ENCODE measurements at regions not wholly inside any gene's neighbourhood (a gene's known extent, or its start where the extent isn't known, plus 50 kb on each side); places are given as distances from the start of the nearest gene placed in this dataset.
"Not testable (repeated sequence)": the region's sequence is repeated elsewhere in the genome, so short reads cannot be mapped to it uniquely, and the experiment has no call there.

DNA sequence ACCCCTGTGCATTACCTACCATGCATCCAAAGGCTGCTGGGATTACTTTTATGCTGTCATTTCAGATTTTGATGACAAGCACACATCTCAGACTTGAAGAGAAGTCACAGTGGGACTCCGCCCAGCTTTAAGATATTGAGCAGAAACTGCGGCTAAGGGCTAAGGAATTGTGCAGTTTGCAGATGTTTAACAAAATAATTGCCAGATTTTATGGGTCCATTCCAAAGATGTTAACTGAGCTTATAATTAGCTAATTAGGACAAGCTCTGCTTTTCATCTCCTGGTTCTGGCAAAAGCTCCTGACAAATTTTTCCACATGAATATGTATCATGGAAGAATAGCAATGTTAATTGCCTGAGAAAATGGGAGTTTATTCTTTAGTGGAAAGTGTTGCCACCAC is 344.4 kb upstream of the ATXN7L3B start:
- Mint-ChIP-seq H3K9me3 (peaks cover 6% of the 10 kb centered on the region), H3K4me3 (no peak overlapping the region), H3K36me3 (ENCODE audit: insufficient read depth) (no peaks in the 10 kb centered on the region), H3K27ac (ENCODE audit: low read depth) (no peak overlapping the region), H3K27me3 (no peaks in the 10 kb centered on the region), H3K4me1 (no peaks in the 10 kb centered on the region)
- DNase-seq (ENCODE audit: low spot score in 2 of 2) (no peak), ATAC-seq (replicated peaks; ENCODE audit: extremely low read depth, poor library complexity, severe bottlenecking) (no peak)

DNA sequence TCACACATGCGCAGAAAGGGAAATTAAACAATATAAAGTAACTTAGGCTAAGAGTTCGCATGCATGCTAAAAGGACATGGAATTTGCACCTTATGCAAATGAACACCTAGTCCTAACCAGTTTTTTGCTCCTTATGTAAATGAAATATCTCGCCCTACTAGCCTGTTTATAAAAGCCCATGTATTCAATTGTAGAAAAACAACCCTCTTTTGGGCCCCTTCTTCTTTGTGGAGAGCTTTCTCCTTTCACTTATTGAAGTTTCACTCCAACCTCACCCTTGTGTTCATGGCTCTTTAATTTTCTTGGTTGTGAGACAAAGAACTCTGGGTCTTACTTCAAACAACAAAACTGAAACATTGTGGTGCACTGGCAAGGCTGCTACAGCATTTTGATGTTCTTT is 333.4 kb upstream of the ATXN7L3B start:
- no peak for DNase-seq (ENCODE audit: low spot score in 2 of 2)
- no peaks in the 10 kb centered on the region for H3K4me1 Mint-ChIP-seq
- H3K36me3 Mint-ChIP-seq (ENCODE audit: insufficient read depth): no peaks in the 10 kb centered on the region
- H3K27ac Mint-ChIP-seq (ENCODE audit: low read depth): no peak overlapping the region
- H3K27me3 Mint-ChIP-seq: no peaks in the 10 kb centered on the region
- no peak for ATAC-seq (replicated peaks; ENCODE audit: extremely low read depth, poor library complexity, severe bottlenecking)
- peaks cover 7% of the 10 kb centered on the region for H3K9me3 Mint-ChIP-seq
- no peak overlapping the region for H3K4me3 Mint-ChIP-seq

GRCh38 chr12:74227846-74228545 is 309.6 kb upstream of the ATXN7L3B start:
- ATAC-seq (replicated peaks; ENCODE audit: extremely low read depth, poor library complexity, severe bottlenecking) (no peak), DNase-seq (ENCODE audit: low spot score in 2 of 2) (no peak)
- H3K27ac Mint-ChIP-seq (ENCODE audit: low read depth): no peak overlapping the region
- H3K4me3 Mint-ChIP-seq: no peak overlapping the region
- no peaks in the 10 kb centered on the region for H3K36me3 Mint-ChIP-seq (ENCODE audit: insufficient read depth)
- no peaks in the 10 kb centered on the region for H3K27me3 Mint-ChIP-seq
- no peaks in the 10 kb centered on the region for H3K4me1 Mint-ChIP-seq
- peaks cover 6% of the 10 kb centered on the region for H3K9me3 Mint-ChIP-seq

- no peak overlapping the region for H3K27ac Mint-ChIP-seq (ENCODE audit: low read depth)
- no peak overlapping the region for H3K4me3 Mint-ChIP-seq
- no peak for ATAC-seq (replicated peaks; ENCODE audit: extremely low read depth, poor library complexity, severe bottlenecking)
Observed at GRCh38 chr12:74229671-74230070, 308.0 kb upstream of the ATXN7L3B start.

GRCh38 chr12:74235342-74235741 is 302.3 kb upstream of the ATXN7L3B start:
- ATAC-seq (replicated peaks; ENCODE audit: extremely low read depth, poor library complexity, severe bottlenecking) (no peak), DNase-seq (ENCODE audit: low spot score in 2 of 2) (no peak)
- no peaks in the 10 kb centered on the region for H3K36me3 Mint-ChIP-seq (ENCODE audit: insufficient read depth)
- H3K9me3 Mint-ChIP-seq: peaks cover 26% of the 10 kb centered on the region
- no peaks in the 10 kb centered on the region for H3K27me3 Mint-ChIP-seq
- H3K27ac Mint-ChIP-seq (ENCODE audit: low read depth): no peak overlapping the region
- H3K4me1 Mint-ChIP-seq: no peaks in the 10 kb centered on the region
- no peak overlapping the region for H3K4me3 Mint-ChIP-seq

More at GRCh38 chr12:74229671-74230070, 308.0 kb upstream of the ATXN7L3B start:
- no peak for DNase-seq (ENCODE audit: low spot score in 2 of 2)
- Mint-ChIP-seq H3K36me3 (ENCODE audit: insufficient read depth) (no peaks in the 10 kb centered on the region), H3K9me3 (peaks cover 14% of the 10 kb centered on the region), H3K4me1 (no peaks in the 10 kb centered on the region), H3K27me3 (no peaks in the 10 kb centered on the region)

DNA sequence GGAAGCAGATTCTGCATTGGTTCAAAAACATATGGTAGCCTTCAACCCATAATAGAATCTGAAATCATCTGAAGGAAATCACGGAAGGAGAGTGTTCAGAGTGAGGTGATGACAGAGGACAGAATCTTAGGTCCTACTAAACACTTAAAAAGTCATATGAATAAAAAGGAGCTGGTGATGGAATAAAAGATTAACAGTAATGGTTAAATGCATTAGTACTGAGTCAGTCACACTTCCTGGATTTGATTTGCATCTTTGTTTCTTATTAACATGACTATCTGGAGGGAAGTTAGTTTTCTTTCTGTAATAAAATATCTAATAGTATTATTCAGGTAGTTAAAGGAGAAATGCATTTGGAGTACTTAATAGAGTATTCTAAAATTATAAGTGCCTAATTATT is 296.3 kb upstream of the ATXN7L3B start:
- H3K27me3 Mint-ChIP-seq: no peaks in the 10 kb centered on the region
- H3K4me1 Mint-ChIP-seq: no peaks in the 10 kb centered on the region
- no peak overlapping the region for H3K27ac Mint-ChIP-seq (ENCODE audit: low read depth)
- H3K36me3 Mint-ChIP-seq (ENCODE audit: insufficient read depth): no peaks in the 10 kb centered on the region
- peaks cover 25% of the 10 kb centered on the region for H3K9me3 Mint-ChIP-seq
- no peak for ATAC-seq (replicated peaks; ENCODE audit: extremely low read depth, poor library complexity, severe bottlenecking)
- no peak for DNase-seq (ENCODE audit: low spot score in 2 of 2)
- H3K4me3 Mint-ChIP-seq: no peak overlapping the region

- peaks cover 27% of the 10 kb centered on the region for H3K9me3 Mint-ChIP-seq
- ATAC-seq (replicated peaks; ENCODE audit: extremely low read depth, poor library complexity, severe bottlenecking) (no peak), DNase-seq (ENCODE audit: low spot score in 2 of 2) (no peak)
- no peaks in the 10 kb centered on the region for H3K36me3 Mint-ChIP-seq (ENCODE audit: insufficient read depth)
- H3K27ac Mint-ChIP-seq (ENCODE audit: low read depth): no peak overlapping the region
- no peak overlapping the region for H3K4me3 Mint-ChIP-seq
- no peaks in the 10 kb centered on the region for H3K4me1 Mint-ChIP-seq
- no peaks in the 10 kb centered on the region for H3K27me3 Mint-ChIP-seq
Observed at GRCh38 chr12:74242088-74242487, 295.5 kb upstream of the ATXN7L3B start.

DNA sequence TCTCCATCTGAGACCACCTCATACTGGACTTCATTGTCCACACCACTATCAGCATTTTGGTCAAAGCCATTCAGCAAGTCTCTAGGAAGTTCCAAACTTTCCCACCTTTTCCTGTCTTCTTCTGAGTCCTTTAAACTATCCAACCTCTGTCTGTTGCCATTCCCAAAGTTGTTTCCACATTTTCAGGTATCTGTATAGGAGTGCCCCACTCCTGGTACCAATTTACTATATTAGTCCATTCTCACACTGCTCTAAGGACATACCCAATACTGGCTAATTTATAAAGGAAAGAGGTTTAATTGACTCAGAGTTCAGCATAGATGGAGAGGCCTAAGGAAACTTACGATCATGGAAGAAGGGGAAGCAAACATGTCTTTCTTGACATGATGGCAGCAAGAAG is 292.2 kb upstream of the ATXN7L3B start:
- no peak for DNase-seq (ENCODE audit: low spot score in 2 of 2)
- H3K4me3 Mint-ChIP-seq: no peak overlapping the region
- H3K9me3 Mint-ChIP-seq: peaks cover 28% of the 10 kb centered on the region
- H3K27me3 Mint-ChIP-seq: no peaks in the 10 kb centered on the region
- no peaks in the 10 kb centered on the region for H3K4me1 Mint-ChIP-seq
- no peak for ATAC-seq (replicated peaks; ENCODE audit: extremely low read depth, poor library complexity, severe bottlenecking)
- H3K36me3 Mint-ChIP-seq (ENCODE audit: insufficient read depth): no peaks in the 10 kb centered on the region
- no peak overlapping the region for H3K27ac Mint-ChIP-seq (ENCODE audit: low read depth)

GRCh38 chr12:74250891-74251290 is 286.7 kb upstream of the ATXN7L3B start:
- ATAC-seq (replicated peaks; ENCODE audit: extremely low read depth, poor library complexity, severe bottlenecking) (no peak), DNase-seq (ENCODE audit: low spot score in 2 of 2) (no peak)
- Mint-ChIP-seq H3K27me3 (no peaks in the 10 kb centered on the region), H3K4me3 (no peak overlapping the region), H3K9me3 (peaks cover 19% of the 10 kb centered on the region), H3K4me1 (no peaks in the 10 kb centered on the region), H3K36me3 (ENCODE audit: insufficient read depth) (no peaks in the 10 kb centered on the region), H3K27ac (ENCODE audit: low read depth) (no peak overlapping the region)

DNA sequence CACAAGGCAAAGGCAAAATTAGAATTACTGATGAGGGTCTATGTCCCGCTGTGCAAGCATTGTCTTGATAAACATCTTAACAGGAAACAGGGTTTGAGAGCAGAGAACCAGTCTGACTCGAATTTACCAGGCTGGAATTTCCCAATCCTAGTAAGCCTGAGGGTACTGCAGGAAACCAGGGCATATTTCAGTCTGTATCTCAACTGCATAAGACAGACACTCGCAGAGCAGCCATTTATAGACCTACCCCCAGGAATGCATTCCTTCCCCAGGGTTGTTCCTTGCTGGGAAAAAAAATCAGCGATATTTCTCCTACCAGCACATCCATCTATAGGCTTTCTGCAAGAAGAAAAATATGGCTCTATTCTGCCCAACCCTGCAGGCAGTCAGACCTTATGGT is 283.8 kb upstream of the ATXN7L3B start:
- not testable (repeated sequence) for H3K9me3 Mint-ChIP-seq; ATAC-seq (replicated peaks; ENCODE audit: extremely low read depth, poor library complexity, severe bottlenecking); H3K4me3 Mint-ChIP-seq; H3K27ac Mint-ChIP-seq (ENCODE audit: low read depth); H3K36me3 Mint-ChIP-seq (ENCODE audit: insufficient read depth); H3K4me1 Mint-ChIP-seq; H3K27me3 Mint-ChIP-seq; DNase-seq (ENCODE audit: low spot score in 2 of 2)

DNA sequence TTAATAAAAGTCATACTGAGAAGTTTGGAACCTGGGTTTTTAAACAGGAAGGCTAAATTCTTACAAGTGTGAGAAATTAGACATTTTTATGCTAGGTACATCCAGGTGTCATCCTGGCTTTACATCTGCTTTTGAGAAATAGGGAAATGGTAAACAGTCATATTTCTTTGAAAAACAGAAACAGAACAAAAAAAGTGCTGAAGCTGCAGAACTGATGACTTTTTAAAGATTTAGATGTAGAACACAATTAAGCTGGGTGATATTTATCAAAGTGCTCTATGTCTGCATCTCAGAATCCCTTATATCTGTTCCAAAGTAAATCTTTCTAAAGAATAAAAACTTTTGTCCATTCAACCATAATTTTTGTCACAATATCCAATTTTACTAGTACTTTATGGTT is 282.9 kb upstream of the ATXN7L3B start:
- H3K4me3 Mint-ChIP-seq: no peak overlapping the region
- no peaks in the 10 kb centered on the region for H3K36me3 Mint-ChIP-seq (ENCODE audit: insufficient read depth)
- H3K27ac Mint-ChIP-seq (ENCODE audit: low read depth): no peak overlapping the region
- H3K4me1 Mint-ChIP-seq: no peaks in the 10 kb centered on the region
- no peak for DNase-seq (ENCODE audit: low spot score in 2 of 2)
- H3K9me3 Mint-ChIP-seq: peaks cover 5% of the 10 kb centered on the region
- no peak for ATAC-seq (replicated peaks; ENCODE audit: extremely low read depth, poor library complexity, severe bottlenecking)
- no peaks in the 10 kb centered on the region for H3K27me3 Mint-ChIP-seq

- Mint-ChIP-seq H3K27me3 (no peaks in the 10 kb centered on the region), H3K36me3 (ENCODE audit: insufficient read depth) (no peaks in the 10 kb centered on the region), H3K9me3 (peaks cover 2% of the 10 kb centered on the region), H3K4me1 (no peaks in the 10 kb centered on the region), H3K27ac (ENCODE audit: low read depth) (no peak overlapping the region), H3K4me3 (no peak overlapping the region)
- ATAC-seq (replicated peaks; ENCODE audit: extremely low read depth, poor library complexity, severe bottlenecking) (no peak), DNase-seq (ENCODE audit: low spot score in 2 of 2) (no peak)
Observed at GRCh38 chr12:74259199-74259598, 278.4 kb upstream of the ATXN7L3B start.

GRCh38 chr12:74264692-74265091 is 272.9 kb upstream of the ATXN7L3B start:
- Mint-ChIP-seq H3K27me3 (no peaks in the 10 kb centered on the region), H3K9me3 (peaks cover 7% of the 10 kb centered on the region), H3K27ac (ENCODE audit: low read depth) (no peak overlapping the region), H3K4me1 (no peaks in the 10 kb centered on the region), H3K36me3 (ENCODE audit: insufficient read depth) (no peaks in the 10 kb centered on the region), H3K4me3 (no peak overlapping the region)
- ATAC-seq (replicated peaks; ENCODE audit: extremely low read depth, poor library complexity, severe bottlenecking) (no peak), DNase-seq (ENCODE audit: low spot score in 2 of 2) (no peak)

Measured in central memory CD8-positive, alpha-beta T cell (primary cell).